Esophagus squamous epithelium (tissue), 5 donors: ENCODE measurements at regions not wholly inside any gene's neighbourhood (a gene's known extent, or its start where the extent isn't known, plus 50 kb on each side); places are given as distances from the start of the nearest gene placed in this dataset.

Source experiments
- DNase-seq: peaks from one replicate; lab custom pipeline; 2025; lab: John Stamatoyannopoulos, UW
- H3K27ac ChIP-seq, 4 donors: fragments of 200-600 bp; sonication (generic); one replicate each; pipeline ENCODE4 v1.5.1; 2016 to 2019; ENCODE audit warnings: mild to moderate bottlenecking in 1 of 4
- H3K27me3 ChIP-seq, 4 donors: fragments of 200-600 bp; sonication (generic); 1 replicate in 3 of 4; 2 replicates in 1 of 4; pipeline versions ENCODE4 v1.5.1 to v1.6.0; 2017 to 2021; ENCODE audit warnings: antibody characterized with exemption in 1 of 4
- H3K36me3 ChIP-seq, 3 donors: fragments of 200-600 bp; sonication (generic); one replicate each; pipeline ENCODE4 v1.5.1; 2016 to 2019
- H3K4me1 ChIP-seq, 3 donors: fragments of 200-600 bp; sonication (generic); one replicate each; pipeline ENCODE4 v1.5.1; 2017 to 2019
- H3K4me3 ChIP-seq, 4 donors: fragments of 200-600 bp; sonication (generic); 1 replicate in 3 of 4; 2 replicates in 1 of 4; pipeline ENCODE4 v1.5.1; 2016 to 2019; ENCODE audit warnings: mild to moderate bottlenecking in 2 of 4, moderate library complexity in 1 of 4
- H3K9me3 ChIP-seq, 3 donors: fragments of 200-600 bp; sonication (generic); one replicate each; pipeline ENCODE4 v1.5.1; 2016 to 2019
- CTCF ChIP-seq, 6 experiments: fragments of 450-650 bp in 4 of 6; fragments of 200-600 bp in 2 of 6; sonication (generic) in 2 of 6; IDR thresholded peaks; one replicate each; pipeline ENCODE4 v1.5.1; 2016 to 2019; ENCODE audit warnings: antibody characterized with exemption in 6 of 6, mild to moderate bottlenecking in 4 of 6, moderate library complexity in 4 of 6
- POLR2A ChIP-seq, 4 donors: fragments of 450-650 bp; IDR thresholded peaks; one replicate each; pipeline ENCODE4 v1.6.1; 2017; ENCODE audit warnings: antibody characterized with exemption in 4 of 4, mild to moderate bottlenecking in 4 of 4, moderate library complexity in 3 of 4
- WGBS, 2 donors: methylation state at CpG; one replicate each; pipeline ENCODE4 v1.1.5; 2018; 5-methylcytosine and 5-hydroxymethylcytosine counted together
- intact Hi-C: fragments of 100-400 bp; cut with DNase I; formaldehyde crosslinking; loops from one replicate; pipeline ENCODE4 v1.15.0; 2022
- donor health status: DM: yes; HTN: yes; CAD: no.

GRCh38 chr12:74917743-74918142 lies 291.9 kb downstream of the KCNC2 start:
- no peaks in the 10 kb centered on the region for H3K36me3 ChIP-seq
- H3K27ac ChIP-seq = no peak overlapping the region
- no peaks in the 10 kb centered on the region for H3K27me3 ChIP-seq
- H3K9me3 ChIP-seq = no peaks in the 10 kb centered on the region
- TF ChIP-seq CTCF (IDR thresholded peaks at IDR 0.05) = no peak
- TF ChIP-seq POLR2A (IDR thresholded peaks at IDR 0.05) = no peak
- H3K4me1 ChIP-seq = no peaks in the 10 kb centered on the region
- intact Hi-C loops = no loop called here
- no peak overlapping the region for H3K4me3 ChIP-seq
- no peak for DNase-seq

DNA sequence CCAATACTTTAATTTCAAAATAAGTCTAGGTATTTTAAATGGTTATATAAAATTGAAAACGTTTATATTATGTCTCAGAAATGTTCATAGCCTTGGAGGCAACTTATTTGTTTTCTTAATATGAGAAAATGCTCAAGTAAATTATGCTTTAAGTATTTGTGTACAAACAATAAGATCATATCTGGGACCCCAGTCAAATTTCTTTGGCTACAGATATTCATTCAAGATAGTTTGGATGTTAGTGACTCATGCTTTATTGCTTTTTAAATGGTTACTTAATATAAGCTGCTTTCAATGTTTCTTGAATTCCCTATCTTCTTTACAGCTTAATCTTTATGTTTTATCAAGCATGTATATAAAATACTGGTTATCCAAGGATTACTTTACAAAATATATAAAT lies 291.3 kb downstream of the KCNC2 start:
- TF ChIP-seq CTCF (IDR thresholded peaks at IDR 0.05) = no peak
- TF ChIP-seq POLR2A (IDR thresholded peaks at IDR 0.05) = no peak
- intact Hi-C loops = no loop called here
- 0 to 15% methylated on average over 1 of the region's 1 CpG for WGBS, 2 donors

GRCh38 chr12:74922117-74922516 lies 287.5 kb downstream of the KCNC2 start:
- 44% methylated on average over 1 of the region's 1 CpG; no CpG with 5 or more reads in 1 of the 2 donors for WGBS, 2 donors
- TF ChIP-seq POLR2A (IDR thresholded peaks at IDR 0.05) (no peak), CTCF (IDR thresholded peaks at IDR 0.05) (no peak)
- Histone ChIP-seq H3K9me3 (no peaks in the 10 kb centered on the region), H3K27ac (no peak overlapping the region), H3K4me3 (no peak overlapping the region), H3K27me3 (no peaks in the 10 kb centered on the region), H3K36me3 (no peaks in the 10 kb centered on the region), H3K4me1 (no peaks in the 10 kb centered on the region)
- no peak for DNase-seq
- intact Hi-C loops = no loop called here

More for the DNA sequence above, 291.3 kb downstream of the KCNC2 start:
- Histone ChIP-seq H3K27me3 (no peaks in the 10 kb centered on the region), H3K9me3 (no peaks in the 10 kb centered on the region), H3K4me1 (no peaks in the 10 kb centered on the region), H3K27ac (no peak overlapping the region), H3K4me3 (no peak overlapping the region), H3K36me3 (no peaks in the 10 kb centered on the region)
- no peak for DNase-seq

GRCh38 chr12:74922642-74923041 lies 287.0 kb downstream of the KCNC2 start:
- no peak overlapping the region for H3K27ac ChIP-seq
- TF ChIP-seq CTCF (IDR thresholded peaks at IDR 0.05) (no peak), POLR2A (IDR thresholded peaks at IDR 0.05) (no peak)
- H3K36me3 ChIP-seq = no peaks in the 10 kb centered on the region
- 67% methylated on average over 1 of the region's 1 CpG; no CpG with 5 or more reads in 1 of the 2 donors for WGBS, 2 donors
- no peaks in the 10 kb centered on the region for H3K9me3 ChIP-seq
- H3K4me3 ChIP-seq = no peak overlapping the region
- intact Hi-C loops = no loop called here
- H3K27me3 ChIP-seq = no peaks in the 10 kb centered on the region
- H3K4me1 ChIP-seq = no peaks in the 10 kb centered on the region
- no peak for DNase-seq

DNA sequence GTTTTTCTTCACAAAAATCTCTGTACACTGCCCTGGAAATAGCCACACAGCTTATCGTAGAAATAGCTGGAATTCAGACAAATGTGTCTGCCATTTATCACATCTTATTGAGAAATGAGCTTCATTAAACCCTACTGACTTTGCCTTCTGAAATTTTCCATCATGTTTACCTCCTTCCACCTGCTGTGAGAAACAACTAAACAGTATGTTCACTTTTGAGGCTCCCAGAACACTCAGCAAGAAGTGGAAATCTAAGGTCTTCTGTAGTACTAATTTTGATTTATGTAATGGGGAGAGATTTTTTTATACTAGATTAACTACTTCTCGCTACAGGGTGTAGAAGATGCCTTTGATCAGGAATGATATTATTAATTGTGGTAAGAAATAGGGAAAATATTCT lies 268.0 kb downstream of the KCNC2 start:
- no peaks in the 10 kb centered on the region for H3K9me3 ChIP-seq
- H3K4me3 ChIP-seq = no peak overlapping the region
- no peaks in the 10 kb centered on the region for H3K27me3 ChIP-seq
- DNase-seq = no peak
- intact Hi-C loops = no loop called here
- no peaks in the 10 kb centered on the region for H3K36me3 ChIP-seq
- 69 to 79% methylated on average over 2 of the region's 2 CpGs for WGBS, 2 donors
- no peak overlapping the region for H3K27ac ChIP-seq
- TF ChIP-seq CTCF (IDR thresholded peaks at IDR 0.05) (no peak), POLR2A (IDR thresholded peaks at IDR 0.05) (no peak)
- no peaks in the 10 kb centered on the region for H3K4me1 ChIP-seq
